ENCODE measurements at regions not wholly inside any gene's neighbourhood (a gene's known extent, or its start where the extent isn't known, plus 50 kb on each side); places are given as distances from the start of the nearest gene placed in this dataset.

- no peak overlapping the region for H3K27ac ChIP-seq
- 88% methylated on average over 2 of the region's 2 CpGs for WGBS
- H3K36me3 ChIP-seq: no peaks in the 10 kb centered on the region
- no peak for TF ChIP-seq CTCF (IDR thresholded peaks at IDR 0.05)
- no peak for DNase-seq (ENCODE audit: low spot score in 2 of 2)
- no peaks in the 10 kb centered on the region for H3K9me3 ChIP-seq
- no peak overlapping the region for H3K4me3 ChIP-seq
- H3K4me1 ChIP-seq: peaks cover 4% of the 10 kb centered on the region
- H3K27me3 ChIP-seq: no peaks in the 10 kb centered on the region
Measured at GRCh38 chr3:151557068-151557840, 96.4 kb upstream of the IGSF10 start.

- Histone ChIP-seq H3K36me3 (no peaks in the 10 kb centered on the region), H3K27ac (no peak overlapping the region), H3K4me1 (peaks cover 4% of the 10 kb centered on the region), H3K4me3 (no peak overlapping the region), H3K9me3 (no peaks in the 10 kb centered on the region), H3K27me3 (no peaks in the 10 kb centered on the region)
- no peak for TF ChIP-seq POLR2AphosphoS5 (IDR thresholded peaks at IDR 0.05)
- TF ChIP-seq EP300 (IDR thresholded peaks at IDR 0.05): no peak
- no peak for TF ChIP-seq POLR2A (IDR thresholded peaks at IDR 0.05)
- TF ChIP-seq CTCF (IDR thresholded peaks at IDR 0.05): no peak
- WGBS: 75% methylated on average over 3 of the region's 3 CpGs
- DNase-seq (ENCODE audit: low spot score in 2 of 2): no peak
Measured at GRCh38 chr3:151556596-151556995, 95.7 kb upstream of the IGSF10 start.

GRCh38 chr3:151555523-151555922 is 94.7 kb upstream of the IGSF10 start:
- WGBS: 91% methylated on average over 2 of the region's 2 CpGs
- H3K36me3 ChIP-seq: no peaks in the 10 kb centered on the region

GRCh38 chr3:151553888-151554287 is 93.0 kb upstream of the IGSF10 start:
- Histone ChIP-seq H3K27ac (no peak overlapping the region), H3K4me1 (peaks cover 21% of the 10 kb centered on the region), H3K27me3 (no peaks in the 10 kb centered on the region), H3K9me3 (no peaks in the 10 kb centered on the region), H3K4me3 (no peak overlapping the region), H3K36me3 (no peaks in the 10 kb centered on the region)
- WGBS: 73% methylated on average over 3 of the region's 3 CpGs
- TF ChIP-seq EP300 (IDR thresholded peaks at IDR 0.05) (no peak), POLR2AphosphoS5 (IDR thresholded peaks at IDR 0.05) (peak in 2 of 3 donors; percentile 22 to 39), CTCF (IDR thresholded peaks at IDR 0.05) (no peak), POLR2A (IDR thresholded peaks at IDR 0.05) (no peak)
- peak in 1 of 2 donors; percentile 73 for DNase-seq (ENCODE audit: low spot score in 2 of 2)

More at GRCh38 chr3:151555523-151555922, 94.7 kb upstream of the IGSF10 start:
- TF ChIP-seq CTCF (IDR thresholded peaks at IDR 0.05) (no peak), POLR2AphosphoS5 (IDR thresholded peaks at IDR 0.05) (no peak), EP300 (IDR thresholded peaks at IDR 0.05) (no peak), POLR2A (IDR thresholded peaks at IDR 0.05) (no peak)
- DNase-seq (ENCODE audit: low spot score in 2 of 2): no peak
- no peaks in the 10 kb centered on the region for H3K9me3 ChIP-seq
- no peak overlapping the region for H3K4me3 ChIP-seq
- peaks cover 7% of the 10 kb centered on the region for H3K4me1 ChIP-seq
- H3K27me3 ChIP-seq: no peaks in the 10 kb centered on the region
- H3K27ac ChIP-seq: no peak overlapping the region

GRCh38 chr3:151552589-151552988 is 91.7 kb upstream of the IGSF10 start:
- Histone ChIP-seq H3K36me3 (no peaks in the 10 kb centered on the region), H3K27ac (no peak overlapping the region), H3K4me1 (peaks cover 21% of the 10 kb centered on the region), H3K4me3 (no peak overlapping the region), H3K27me3 (no peaks in the 10 kb centered on the region), H3K9me3 (no peaks in the 10 kb centered on the region)
- no peak for DNase-seq (ENCODE audit: low spot score in 2 of 2)
- TF ChIP-seq POLR2AphosphoS5 (IDR thresholded peaks at IDR 0.05): no peak
- no peak for TF ChIP-seq POLR2A (IDR thresholded peaks at IDR 0.05)
- TF ChIP-seq CTCF (IDR thresholded peaks at IDR 0.05): no peak
- no peak for TF ChIP-seq EP300 (IDR thresholded peaks at IDR 0.05)
- WGBS: 89% methylated on average over 2 of the region's 2 CpGs

All from suprapubic skin (tissue), 4 donors.